Keratinocyte (primary cell): ENCODE measurements at regions not wholly inside any gene's neighbourhood (a gene's known extent, or its start where the extent isn't known, plus 50 kb on each side); places are given as distances from the start of the nearest gene placed in this dataset.
"Not testable (repeated sequence)": the region's sequence is repeated elsewhere in the genome, so short reads cannot be mapped to it uniquely, and the experiment has no call there.

Experiments used
- CTCF ChIP-seq, 3 experiments: IDR thresholded peaks in 1 of 3; conservative IDR thresholded peaks in 1 of 3; optimal IDR thresholded peaks in 1 of 3; 2 replicates in 2 of 3; 3 replicates in 1 of 3; pipeline versions ENCODE3 to v1.5.1; 2011; ENCODE audit warnings: low read length in 3 of 3, mild to moderate bottlenecking in 3 of 3, moderate library complexity in 2 of 3, control low read depth in 1 of 3, inconsistent platforms in 1 of 3; ENCODE audit not compliant: insufficient read depth in 2 of 3; ENCODE audit errors: extremely low read depth in 1 of 3
- EZH2 ChIP-seq: IDR thresholded peaks from one replicate; pipeline ENCODE4 v1.6.1; 2012; ENCODE audit warnings: inconsistent platforms, mild to moderate bottlenecking, low read length, moderate library complexity

GRCh38 chr5:177902806-177903205, 93.2 kb downstream of the PROP1 start:
- not testable (repeated sequence) for TF ChIP-seq CTCF (optimal IDR thresholded peaks at IDR 0.05 in 1 of 3, IDR thresholded peaks at IDR 0.05 in 1 of 3, conservative IDR thresholded peaks at IDR 0.05 in 1 of 3; ENCODE audit: extremely low read depth in 1 of 3, insufficient read depth in 2 of 3, low read length in 3 of 3); EZH2
